HG03095 (cell line): ENCODE measurements at regions not wholly inside any gene's neighbourhood (a gene's known extent, or its start where the extent isn't known, plus 50 kb on each side); places are given as distances from the start of the nearest gene placed in this dataset.

ENCODE experiments used
- ATAC-seq: cut with Tn5 transposase; IDR thresholded peaks from one replicate; pipeline ENCODE4 v1.9.1; 2021; ENCODE audit warnings: moderate library complexity; ENCODE audit not compliant: unreplicated experiment

DNA sequence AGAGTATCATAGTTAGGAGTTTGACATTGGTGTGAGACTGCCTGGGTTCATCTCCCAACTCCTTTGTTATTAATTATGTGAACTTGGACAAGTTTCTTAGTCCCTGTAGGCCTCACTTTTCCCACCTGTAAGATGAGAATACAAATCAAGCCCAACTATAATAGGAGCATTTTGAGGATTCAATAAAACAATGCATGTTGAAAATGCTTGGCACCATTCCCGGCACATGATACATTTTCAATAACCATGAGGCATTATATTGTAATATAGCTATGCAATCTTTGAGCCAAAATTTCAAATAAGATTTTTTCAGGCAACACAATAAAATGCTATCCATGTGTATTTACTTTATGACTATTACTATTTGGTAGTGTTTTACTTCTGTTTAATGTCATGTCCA lies 229.0 kb upstream of the SP4 start:
- ATAC-seq: no peak

DNA sequence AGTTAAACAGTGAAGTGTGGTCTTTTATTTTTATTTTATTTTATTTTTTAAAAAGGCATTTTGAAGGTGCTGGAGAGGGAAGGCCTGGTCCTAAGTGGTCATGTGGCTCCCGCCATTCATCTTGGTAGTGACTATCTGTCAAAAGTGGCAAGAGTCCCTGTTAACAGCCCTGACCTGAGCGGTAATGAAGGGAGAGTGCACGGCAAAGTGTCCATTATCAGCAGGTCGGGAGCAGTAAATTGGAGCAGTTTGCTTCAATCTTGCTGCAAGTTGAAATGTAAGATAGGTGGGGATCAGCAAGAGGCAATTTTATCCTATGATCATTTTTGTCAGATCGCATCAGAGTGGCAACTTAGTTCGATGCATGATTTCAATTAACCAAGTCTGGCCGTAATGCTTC lies 227.4 kb upstream of the SP4 start:
- no peak for ATAC-seq

DNA sequence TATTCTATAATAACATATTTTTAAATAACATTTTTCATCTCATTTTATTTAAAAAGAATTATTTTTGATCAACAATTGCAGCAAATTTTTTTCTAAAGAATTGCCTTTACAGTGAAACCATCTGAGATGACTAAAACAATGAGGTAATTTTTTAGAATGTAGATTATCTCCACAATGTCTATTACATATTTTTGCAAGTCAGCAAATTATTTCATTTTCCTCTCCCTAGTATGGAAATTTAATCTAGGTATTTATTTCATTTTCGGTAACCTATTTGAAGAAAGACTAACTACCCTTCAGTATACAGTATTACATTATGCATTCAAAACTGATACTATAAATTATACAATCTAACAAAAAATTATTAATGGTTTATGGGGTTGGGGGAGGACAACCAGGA lies 213.2 kb upstream of the SP4 start:
- ATAC-seq: no peak

DNA sequence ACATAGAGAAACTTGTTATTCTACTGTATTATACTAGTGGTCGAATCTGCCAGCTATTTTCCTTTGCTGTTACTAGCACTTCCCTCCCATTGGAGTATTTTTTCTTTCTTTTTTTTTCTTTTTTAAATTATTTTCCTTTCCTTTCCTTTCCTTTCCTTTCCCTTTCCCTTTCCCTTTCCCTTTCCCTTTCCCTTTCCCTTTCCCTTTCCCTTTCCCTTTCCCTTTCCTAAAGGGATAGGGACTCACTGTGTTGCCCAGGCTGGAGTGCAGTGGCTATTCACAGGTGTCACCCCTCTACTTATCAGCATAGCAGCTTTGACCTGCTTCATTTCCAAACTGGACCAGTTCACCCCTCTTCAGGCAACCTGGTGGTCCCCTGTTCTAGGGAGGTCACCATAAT lies 212.6 kb upstream of the SP4 start:
- ATAC-seq: no peak

DNA sequence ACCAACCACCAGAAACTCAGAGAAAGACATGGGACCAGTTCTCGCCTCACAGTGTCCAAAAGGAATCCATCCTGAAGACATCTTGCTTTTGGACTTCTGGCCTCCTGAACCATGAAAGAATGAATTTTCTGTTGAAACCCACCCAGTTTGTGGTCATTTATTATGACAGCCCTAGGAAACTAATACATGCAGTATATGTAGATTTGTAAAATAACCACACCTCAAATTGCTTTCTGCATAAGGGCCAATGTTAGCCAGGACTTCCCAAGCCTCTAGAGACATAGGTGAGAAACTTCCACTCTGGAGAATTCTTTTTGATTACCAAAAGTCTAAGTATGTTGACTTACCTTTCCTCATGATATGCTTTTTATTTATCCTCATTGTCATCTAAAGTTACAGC lies 210.5 kb upstream of the SP4 start:
- no peak for ATAC-seq

DNA sequence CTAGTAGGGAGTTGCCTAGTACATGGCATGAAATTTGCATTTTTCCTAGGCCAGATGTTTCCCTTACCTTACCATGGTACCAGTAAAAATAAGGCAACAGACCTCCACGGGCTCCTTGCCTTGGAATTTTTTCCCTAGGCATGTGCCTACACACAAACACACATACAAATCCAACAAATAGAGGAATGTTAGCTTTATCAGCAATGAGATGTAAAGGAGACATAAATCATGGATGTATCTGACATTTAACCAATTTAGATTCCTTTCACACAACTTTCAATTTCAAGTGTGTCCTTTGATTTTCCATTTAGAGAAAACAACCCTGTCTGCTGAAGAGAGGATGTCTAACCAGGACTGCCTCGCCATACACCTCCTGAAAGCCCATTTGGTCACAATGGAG lies 209.7 kb upstream of the SP4 start:
- no peak for ATAC-seq

DNA sequence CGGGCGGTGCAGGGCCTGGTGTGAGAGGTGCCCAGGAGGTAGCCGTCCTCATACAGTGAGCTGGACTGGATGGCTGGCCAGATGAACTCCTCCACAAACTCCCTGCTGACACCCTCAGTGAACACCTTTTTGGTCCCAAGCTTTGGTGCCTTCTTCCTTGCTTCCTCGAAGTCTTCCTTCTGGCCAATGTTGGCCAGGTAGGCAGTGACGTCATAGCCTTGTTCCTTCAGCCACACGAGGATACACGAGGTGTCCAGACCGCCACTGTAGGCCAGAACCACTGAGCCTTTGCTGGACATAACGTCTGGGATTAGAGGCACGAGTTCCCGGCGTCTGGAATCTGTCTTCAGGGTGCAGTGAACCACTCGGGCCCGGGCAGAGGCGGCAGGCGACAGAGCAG lies 206.8 kb upstream of the SP4 start:
- no peak for ATAC-seq

DNA sequence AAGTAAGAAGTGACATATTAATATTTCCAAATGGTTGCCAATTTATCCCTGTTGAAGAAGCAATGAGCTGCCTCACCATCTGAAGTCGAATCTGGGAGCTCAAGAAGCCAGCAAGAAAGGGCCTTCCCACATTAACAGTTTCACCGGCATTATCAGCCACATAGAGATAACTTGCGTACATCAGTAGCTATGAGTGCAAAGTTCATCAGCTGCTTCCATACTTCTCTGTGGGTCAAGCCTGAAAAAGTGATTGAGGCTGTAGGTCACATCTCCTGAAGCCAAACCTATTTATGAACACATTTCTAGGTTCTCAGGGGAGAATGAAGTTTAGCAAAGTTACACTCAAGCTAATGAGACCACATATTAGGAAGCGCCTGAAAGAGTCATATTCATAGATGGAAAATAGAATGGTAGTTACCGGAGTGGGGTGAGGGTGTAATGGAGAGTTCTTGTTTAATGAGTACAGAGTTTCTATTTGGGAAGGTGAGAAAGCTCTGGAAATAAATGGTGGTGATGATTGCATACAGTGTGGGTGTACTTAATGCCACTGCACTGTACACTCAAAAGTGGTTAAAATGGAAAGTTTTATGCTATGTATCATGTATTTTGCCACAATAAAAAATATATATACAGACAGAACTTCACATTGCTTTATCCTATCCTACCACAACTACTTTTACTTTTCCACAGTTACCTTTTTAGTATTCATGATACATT lies 189.3 kb upstream of the SP4 start:
- ATAC-seq: no peak

DNA sequence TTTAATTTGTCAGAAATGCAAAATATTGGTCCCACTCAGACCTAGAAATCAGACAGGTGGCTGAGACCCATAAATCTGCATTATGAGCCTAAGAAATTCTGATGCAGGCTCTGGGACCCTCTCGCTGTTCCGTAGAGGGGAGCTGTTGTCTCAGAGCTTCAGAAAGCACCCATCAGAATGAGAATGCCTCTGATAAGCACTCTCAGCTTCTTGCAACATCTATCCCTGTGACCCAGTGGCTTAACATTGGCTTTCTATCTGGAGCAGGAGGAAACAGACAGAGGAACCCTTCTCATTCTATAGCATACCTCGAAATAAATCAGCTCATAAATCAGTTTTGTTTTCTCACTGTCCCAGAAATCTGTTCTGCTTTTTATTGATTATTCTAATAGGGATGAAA lies 184.6 kb upstream of the SP4 start:
- ATAC-seq: no peak

DNA sequence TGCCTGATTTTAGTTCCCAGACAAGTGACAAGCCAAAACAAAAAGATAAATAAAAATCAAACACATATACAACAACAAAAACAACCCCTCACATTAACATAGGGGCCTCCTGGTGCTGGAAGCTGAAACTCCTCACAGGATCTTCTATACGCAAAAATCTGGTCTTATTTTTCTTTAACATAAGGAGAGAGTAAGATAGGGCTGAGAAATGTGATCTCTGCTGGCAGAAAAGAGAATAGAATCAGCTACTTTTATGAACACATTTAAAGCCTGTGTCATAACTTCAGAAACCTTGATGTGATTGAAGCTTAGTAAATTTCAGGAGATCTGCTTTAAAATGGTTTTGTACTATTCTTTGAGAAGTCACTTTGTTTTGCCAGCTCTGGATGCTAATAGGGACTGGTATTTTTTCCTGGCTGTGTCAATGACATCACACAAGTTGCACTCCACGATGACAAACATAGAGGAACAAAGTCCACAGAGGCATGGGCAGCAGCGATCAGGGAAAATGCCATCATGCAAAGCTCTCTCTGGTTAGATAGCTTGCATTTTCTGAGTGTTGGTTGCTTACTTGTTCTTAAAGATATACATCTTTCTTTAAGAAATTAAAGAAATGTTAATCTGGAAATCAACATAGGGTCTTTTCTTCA lies 176.6 kb upstream of the SP4 start:
- no peak for ATAC-seq

DNA sequence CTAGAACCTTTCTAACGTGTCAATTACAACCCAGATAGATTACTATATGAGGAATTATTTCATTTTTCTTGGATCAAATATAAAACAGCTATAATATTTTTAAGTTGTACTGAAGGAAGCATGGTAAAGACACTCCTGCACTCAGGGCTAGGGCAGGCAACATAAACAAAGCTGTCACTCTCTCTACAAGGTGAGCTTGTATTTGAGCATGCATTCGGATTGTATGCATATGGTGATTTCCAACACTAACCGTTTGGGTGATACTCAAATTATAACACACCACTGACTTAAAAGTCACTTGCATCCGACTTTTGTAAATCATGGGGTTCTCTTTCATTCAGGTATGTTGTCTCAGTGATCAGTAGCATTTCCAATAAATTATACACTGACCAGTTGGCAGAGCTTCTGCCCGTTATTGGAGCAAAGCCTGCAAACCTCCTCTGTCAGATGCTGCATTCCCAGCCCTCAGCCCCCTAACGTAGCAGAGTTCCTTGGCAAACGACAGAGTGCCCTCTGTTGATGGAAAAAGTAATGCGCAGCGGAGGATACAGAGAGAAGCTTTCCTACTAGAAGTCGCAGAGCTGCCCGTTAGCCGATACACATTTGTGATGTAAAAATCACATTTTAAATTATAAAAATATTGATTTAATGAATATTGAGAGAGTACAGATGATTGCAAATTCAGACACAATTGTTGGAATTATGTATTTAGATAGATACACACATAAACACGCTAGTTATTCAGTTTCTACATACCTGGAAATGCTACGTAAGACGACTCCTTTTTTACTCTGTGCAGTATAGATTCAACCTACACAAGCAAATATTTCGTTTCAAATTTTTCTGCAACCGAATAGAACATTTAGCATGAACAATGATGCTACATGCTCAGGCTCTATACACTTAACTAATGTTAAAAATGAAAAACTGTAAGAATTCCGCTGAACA lies 173.9 kb upstream of the SP4 start:
- no peak for ATAC-seq

DNA sequence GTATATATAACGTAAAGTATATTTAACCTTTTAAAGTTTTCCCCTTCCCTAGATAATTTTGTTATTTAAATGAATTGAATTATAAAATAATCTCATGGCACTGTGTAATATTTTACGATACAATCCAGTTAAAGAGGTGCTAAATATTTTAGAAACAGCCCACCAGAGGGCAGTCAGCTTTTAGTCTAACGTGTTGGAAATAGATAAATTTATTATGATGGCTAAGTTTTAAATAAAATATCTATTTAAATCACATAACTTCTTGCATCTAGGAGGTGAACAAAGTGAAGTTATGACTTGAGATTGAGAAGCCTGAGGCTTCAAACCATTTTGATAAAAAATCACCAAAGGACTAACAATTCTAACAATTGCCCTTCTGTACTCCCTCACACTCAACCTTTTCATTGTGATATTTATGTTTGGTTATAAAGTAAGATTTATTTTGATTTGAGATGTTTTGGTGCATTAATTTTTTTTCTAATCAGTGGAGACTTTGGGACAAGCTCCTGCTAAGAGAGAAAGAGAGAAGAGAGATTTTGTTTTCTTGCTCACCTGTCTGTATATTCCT lies 171.5 kb upstream of the SP4 start:
- no peak for ATAC-seq

DNA sequence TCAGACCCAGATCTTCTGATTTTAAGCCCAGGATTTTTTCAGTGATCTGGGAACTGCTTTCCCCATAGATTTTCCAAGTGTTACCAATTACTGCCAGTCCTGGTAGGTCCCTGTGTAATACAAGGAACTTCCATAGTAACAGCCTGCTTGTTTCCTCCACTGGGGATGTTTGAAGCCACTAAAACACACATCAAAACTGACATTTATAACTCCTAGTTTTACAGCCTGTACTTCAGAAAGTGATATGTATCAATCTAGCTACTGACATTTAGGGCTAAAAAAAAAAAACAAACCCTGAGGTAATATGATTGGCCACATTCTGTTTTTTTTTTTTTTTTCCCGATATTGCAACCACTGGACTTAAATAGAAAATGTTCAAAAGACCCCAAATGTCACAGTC lies 166.9 kb upstream of the SP4 start:
- ATAC-seq: no peak

DNA sequence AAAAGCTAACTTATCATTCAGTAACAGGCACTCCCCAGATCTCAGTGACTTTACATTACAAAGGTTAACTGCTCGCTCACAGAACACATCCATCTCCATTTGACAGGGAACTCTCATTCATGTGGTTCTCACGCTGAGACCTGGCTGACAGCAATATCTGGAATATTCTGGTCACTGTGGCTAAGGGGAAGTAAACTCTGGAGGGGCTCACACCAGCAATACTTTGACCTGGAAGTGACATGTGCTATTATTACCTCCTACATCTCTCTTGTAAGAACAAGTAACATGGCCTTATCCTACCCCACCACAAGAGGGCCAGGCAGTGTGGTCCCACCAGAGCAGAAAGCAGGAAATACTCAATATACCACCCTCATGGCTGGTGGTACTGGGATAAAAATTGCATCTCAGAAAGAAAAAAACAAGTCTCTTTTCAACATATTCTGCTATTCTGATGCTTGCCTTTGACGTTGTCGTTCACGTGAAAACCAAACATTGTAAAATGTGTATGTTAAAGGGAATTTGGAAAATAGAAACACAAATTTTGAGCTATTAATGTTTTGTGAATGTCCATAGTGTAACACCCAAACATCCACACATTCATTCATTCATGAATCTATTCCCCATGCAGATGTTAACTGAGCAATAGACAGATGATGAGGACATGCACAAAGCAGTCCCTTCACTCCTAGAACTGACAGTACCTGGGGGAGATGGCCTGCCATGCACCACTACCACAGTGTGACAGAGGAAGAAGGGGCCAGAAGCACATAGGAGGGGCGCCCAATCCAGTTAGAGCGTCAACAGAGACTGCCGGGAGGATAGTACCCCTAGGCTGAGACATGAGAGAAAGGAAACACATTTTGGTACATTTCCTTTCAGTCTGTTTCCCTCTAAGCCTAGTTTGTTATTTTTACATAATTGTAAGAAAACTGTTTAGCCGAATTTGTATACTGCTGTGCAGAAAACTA lies 166.0 kb upstream of the SP4 start:
- peak; percentile 84 for ATAC-seq

DNA sequence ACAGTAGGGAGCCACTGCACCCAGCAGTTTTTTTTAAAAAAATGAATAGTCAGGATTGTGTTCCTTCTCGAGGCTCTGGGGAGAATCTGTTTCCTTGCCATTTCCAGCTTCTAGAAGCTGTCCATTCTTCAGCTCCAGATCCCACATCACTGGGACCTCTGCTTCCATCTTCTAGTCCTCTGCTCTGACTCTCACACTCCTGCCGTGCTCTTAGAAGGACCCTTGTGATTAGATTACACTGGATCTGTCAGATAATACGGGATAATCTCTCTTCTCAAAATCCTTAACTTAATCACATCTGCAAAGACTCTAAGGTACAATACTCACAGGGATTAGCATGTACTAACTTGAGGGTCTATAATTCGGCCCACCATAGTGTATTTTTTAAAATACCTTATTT lies 158.9 kb upstream of the SP4 start:
- no peak for ATAC-seq

DNA sequence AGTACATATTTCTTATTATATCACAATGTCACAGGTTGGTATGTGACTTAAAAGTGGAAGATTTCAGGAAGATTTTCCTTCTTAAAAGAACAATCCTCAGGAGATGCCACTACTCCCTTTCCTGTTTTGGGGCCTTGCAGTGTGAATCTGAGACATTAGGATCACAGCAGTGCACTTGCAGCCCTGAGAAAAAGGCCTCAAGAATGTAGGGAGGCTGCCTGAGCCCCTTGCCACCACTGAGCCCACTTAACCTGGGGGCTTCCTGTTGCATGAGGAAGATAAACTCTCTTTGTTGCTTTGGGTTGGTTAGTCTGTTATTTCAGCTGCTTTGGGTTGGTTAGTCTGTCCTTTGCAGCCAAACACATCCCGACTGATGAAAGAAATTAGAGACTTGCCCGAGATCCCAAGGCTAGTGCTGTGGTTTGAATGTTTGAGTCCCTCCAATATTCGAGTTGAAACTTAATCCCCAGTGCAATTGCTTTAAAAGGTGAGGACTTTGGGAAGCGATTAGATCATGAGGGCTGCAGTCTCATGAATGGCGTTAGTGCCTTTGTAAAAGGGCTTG lies 151.3 kb upstream of the SP4 start:
- no peak for ATAC-seq

DNA sequence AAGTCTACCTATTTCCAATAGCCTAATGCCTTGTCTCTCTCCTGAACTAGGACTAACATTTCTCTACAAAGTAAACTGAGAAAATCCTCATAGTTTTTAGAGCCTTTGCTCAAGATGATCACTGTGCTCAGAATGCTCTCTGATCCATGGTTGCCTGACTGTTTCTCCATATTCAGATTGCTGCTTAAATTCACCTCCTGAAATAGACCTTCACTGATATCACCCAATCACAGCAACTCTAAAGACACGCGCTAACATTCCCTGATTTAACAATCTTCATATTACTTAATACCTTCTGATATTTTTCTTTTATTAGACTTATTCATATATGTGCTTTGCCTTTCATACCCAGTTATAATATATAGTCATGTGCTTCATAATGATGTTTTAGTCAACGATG lies 148.9 kb upstream of the SP4 start:
- ATAC-seq: no peak

DNA sequence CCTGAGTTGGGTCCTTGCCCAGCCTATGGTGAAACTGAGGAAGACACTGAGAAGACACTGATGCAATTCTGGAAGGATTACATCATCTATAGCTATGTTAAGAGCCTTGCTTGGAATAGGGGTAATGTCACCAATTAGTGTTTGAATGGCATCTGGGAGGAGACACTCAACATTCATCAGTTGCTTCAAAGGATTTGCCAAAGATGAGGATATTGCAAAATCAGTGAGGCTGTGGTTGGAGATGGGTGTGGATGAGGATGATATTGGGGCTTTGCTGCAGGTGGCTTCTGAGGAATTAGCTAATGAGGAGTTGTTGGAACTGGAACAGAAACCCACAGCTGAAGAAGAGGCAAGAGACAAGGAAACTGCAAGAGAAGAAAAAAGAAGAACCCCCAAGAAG lies 146.7 kb upstream of the SP4 start:
- ATAC-seq: no peak

DNA sequence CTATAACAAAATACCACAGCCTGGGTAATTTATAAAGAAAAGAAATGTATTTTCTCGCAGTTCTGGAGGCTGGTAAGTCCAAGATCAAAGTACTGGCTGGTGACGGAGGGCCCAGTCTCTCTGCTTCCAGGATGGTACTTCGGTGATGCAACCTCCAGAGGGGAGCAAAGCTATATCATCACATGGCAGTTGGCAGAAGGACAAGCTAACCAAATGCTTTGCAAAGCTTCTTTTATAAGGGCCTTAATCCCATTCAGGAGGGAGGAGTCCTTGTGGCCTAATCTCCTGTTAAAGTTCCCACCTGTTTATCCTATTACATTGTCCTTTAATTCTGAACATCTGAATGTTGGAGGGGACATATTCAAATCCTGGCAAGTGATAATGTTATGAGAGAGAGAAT lies 134.1 kb upstream of the SP4 start:
- no peak for ATAC-seq

DNA sequence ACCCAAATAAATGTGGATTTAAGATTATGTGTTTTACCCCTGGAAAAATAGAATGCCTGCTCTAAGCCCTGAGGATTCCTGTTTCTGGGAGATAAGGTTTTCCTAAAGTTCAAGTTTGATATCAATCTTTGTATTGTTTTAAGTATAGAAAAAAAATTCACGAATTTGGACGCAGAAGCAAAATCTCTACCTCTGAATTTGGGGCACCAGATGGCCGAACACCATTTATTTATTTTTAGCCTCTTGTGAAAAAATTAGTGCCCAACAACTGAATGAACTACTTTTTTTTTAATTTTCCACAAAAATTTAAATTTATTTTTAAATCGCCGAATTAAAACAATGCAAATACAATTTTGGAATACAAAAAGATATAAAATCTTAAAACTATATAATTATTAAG lies 128.1 kb upstream of the SP4 start:
- no peak for ATAC-seq
